ENCODE measurements at regions not wholly inside any gene's neighbourhood (a gene's known extent, or its start where the extent isn't known, plus 50 kb on each side); places are given as distances from the start of the nearest gene placed in this dataset.
"Not testable (repeated sequence)": the region's sequence is repeated elsewhere in the genome, so short reads cannot be mapped to it uniquely, and the experiment has no call there.

DNA sequence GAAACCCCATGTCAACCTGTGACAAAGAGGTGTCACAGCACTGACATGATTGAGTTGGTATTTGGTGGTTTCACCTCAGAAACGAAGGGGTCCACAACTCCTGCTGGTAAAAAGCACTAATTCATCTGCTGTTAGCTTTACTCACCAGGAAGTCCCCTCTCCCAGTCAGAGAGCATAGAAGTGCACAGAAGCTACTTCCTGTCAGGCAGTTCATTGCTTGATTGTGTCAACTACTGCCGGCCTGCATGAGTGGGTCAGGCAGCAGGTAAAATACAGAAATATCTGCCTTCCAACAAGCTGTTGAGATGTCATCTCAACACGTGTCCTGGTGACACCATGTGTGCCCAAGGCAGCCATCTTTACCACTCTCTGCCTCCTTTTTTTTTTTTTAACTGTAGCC lies 596.6 kb upstream of the NR2F2 start:
- no peak for FAIRE-seq

DNA sequence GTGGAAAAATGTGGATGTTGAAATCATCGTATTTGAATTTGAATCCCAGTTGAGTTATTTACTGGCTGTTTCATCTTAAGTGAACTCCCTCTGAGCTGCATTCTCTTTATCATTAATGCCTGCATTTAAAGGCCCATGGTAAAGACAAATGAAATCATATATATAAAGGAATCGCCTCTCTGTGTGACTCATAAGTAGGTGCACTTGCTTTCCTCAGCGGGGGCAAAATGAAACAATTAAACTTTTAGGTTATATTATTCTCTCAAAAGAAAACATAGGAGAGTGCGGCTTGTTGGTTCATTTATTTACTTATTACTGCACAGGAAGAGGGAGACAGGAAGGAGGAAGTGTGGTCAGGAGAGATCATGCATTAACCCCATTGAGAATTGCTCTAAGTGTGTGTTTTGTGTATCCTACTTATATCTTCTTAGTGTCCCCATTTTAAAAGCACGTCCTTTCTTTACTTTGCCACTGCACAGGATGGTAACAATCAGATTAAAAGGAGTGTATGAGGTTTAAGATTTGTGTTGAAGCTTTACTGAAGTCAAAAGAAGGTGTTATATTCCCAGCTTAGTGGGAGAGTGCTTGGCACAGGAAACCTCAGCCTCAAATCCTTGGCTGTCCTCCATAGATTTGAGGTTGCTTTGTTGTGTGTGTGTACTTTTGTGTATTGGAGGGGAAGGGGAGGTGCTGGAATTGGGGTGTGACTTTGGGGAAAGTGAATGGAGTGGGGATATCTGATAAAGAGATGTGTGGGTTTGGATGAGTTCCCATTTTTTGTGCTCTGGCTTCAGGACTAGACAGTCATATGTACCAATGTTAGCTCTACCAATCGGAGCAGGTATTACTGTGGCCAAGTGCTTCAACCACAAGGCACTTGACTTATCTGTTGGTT lies 595.8 kb upstream of the NR2F2 start:
- FAIRE-seq: no peak

DNA sequence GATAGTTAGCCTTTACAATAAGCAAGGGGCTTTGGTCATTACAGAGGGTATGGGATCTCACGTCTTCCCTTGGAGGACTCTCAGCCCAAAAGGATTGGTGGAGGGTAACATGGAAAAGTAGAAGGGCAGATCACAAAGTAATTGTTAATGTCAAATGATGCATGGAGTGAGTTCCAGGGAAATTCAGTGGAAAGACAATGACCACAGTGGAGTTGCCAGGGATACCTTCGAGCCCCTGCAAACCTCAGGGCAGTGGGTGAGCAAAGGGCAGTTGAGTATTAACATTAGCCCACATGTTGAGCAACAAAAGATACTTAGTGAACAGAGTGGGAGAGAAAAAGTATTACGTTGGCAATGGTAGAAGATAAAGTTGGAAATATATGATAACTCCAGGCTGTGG lies 593.4 kb upstream of the NR2F2 start:
- no peak for FAIRE-seq

DNA sequence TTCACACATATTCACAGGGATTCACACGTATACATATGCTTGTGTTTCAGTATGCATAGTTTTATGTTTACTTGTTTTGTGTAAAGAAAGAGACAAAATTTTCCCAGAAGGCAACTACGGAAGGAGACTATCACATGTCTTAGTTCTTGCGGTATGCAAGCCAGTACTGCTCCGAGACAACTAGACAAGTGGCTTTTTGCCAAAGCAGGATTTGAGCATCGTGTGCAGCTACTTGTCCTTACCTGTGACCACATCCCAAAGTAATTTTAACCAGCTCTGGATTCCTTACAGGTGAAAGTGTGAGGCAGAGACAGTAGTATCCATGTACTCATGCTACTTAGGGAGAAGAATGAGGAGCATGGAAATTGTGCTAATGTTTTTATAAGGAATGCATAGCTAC lies 591.4 kb upstream of the NR2F2 start:
- FAIRE-seq: no peak

DNA sequence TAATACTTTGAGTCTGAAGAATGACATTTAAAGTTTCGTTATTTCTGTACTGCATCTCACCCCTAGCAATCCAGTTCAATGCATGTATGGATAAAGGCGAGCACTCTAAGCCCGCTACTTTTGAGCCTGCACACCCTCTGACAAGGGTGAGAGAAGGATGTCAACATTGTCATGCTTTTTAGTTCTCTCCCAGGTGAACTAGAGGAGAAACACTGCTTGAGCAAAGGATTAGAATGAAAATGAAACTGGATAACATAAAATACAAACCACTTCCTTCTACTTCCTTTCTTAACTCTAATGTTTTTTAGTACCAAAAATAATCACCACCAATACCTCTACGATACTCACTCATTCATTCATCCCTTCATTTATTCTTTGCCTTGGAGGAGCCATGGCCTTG lies 588.7 kb upstream of the NR2F2 start:
- FAIRE-seq: no peak

DNA sequence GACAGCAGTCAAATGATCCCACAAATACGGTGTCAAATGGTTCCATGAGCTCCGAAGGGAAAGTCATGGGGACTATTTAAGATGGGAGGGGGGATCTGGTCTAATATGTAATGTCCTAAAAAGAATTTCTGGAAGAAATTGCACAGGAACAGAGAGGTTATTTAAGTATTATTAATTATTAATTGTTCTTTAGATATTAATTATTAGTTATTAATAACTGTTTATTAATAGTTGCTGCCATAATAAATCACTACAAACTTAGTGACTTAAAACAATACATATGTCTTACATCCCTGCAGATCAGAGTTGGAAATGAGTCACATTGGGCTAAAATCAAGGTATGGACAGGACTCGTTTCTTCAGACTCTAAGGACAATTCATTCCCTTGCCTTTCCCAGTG lies 588.2 kb upstream of the NR2F2 start:
- FAIRE-seq: no peak

DNA sequence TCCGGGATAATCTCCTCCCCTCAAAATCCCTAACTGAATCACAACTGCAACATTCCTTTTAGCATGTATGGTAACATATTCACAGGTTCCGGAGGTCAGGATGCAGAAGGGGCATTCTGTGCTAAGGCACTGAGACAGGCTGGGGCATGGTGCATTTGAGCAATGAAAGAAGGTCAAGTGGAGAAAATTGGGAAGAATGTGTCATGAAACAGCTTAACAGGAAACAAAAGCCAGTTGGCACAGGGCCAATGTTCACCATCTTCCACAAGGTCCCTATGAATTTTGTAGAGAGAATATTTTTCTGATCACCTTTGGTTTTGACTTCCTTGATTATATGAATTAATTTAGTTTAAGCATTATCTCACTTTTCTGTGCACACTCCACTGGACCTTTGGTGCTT lies 587.7 kb upstream of the NR2F2 start:
- FAIRE-seq: no peak

DNA sequence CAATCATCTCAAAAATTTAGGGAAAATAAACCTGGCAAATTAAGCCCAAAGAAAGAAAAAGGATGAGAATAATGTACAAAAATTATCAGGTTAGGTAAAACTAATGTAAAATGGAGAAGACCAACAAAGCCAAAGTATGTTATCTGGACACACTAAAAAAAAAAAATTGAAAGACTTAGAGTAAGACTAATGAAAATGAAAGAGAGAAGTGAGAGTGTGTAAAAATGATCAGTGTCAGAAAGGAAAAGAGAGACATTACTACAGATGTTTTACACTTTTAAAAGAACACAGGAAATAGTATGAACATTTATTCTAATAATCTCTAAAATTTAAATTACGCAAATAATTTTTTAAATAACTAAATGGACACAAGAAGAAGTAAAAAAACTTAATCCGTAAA lies 573.3 kb upstream of the NR2F2 start:
- FAIRE-seq: no peak

DNA sequence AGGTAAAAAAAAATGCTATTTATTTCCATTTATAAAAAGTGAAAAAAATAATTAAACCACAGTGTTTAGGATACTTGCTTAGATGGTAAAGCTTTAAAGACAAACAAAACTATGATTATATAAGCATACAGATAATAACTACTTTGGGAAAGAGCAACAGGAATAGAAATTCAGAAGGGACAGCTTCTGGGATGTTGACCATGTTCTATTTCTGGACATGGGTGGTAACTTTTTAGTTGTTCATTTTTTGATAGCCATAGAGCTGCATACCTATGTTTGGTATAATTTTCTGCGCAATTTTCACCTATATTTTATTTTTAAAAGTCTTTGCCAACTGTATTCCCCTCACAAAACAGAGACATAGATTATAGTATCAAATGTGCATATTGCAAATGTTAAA lies 572.0 kb upstream of the NR2F2 start:
- FAIRE-seq: no peak

DNA sequence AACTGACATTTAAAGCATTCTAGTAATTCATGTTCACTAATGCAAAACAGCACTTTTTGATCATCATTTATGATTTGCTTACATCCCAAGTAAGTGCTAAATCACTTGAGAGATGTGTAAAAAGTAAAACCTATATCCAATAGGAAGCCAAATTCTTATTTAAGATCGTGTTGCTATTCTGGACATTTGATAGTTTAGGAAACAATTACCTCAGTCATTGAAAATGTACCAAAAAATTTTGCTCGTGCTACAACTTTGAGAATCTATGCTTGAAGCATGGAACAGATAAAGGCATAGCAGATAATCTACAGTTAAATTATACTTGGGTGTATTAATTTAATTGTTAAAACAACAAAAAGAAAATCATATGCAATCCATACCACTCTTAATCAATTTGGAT lies 571.6 kb upstream of the NR2F2 start:
- no peak for FAIRE-seq

DNA sequence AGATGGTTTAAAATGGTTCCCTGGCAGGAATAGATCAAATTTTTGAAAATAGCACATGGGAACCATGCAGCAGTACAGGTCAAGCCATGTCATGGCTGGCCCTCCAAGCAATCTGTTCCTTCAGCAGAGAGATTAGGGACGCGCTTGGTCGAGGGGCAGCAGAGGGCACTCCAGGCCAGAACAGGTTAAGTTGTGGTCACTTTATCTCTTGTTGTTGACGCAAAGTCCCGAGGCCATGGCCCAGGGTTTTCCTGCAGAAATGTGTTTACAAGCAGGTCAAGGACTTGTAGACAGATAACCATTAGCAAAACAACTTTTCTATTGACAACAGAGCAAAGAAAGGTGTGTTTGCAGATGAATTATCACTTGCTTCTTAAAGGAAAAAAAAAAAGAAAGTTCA lies 570.0 kb upstream of the NR2F2 start:
- FAIRE-seq: no peak

DNA sequence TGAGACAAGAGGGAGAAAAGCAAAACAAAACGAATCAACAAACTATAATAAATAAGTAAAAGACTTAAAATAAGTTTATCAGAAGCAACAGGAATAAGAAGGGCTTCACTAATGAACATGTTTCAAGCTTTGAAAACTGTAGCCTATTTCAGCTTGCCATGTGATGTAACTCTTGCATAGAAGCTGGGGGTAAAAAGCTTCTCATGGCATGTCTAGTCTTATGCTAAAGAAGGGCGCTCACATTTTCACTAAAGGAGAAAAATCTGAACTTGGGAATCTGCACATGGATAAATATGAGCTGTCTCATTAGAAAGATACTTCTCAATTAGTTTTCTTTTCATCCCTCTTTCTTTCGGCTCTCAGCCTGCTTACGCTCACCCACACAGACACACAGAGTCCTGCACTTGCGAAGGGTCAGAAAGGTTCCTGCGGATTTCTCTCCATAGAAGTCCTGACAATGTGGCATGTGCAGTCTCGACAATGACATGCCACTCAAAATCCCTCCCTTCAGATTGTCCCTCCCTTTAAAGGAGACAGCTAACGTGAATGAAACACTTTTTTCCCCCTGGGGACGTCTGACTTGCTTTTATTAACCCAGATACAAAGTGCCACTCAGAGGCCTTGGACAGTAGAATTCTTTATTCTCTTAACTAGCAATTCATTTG lies 568.9 kb upstream of the NR2F2 start:
- no peak for FAIRE-seq

DNA sequence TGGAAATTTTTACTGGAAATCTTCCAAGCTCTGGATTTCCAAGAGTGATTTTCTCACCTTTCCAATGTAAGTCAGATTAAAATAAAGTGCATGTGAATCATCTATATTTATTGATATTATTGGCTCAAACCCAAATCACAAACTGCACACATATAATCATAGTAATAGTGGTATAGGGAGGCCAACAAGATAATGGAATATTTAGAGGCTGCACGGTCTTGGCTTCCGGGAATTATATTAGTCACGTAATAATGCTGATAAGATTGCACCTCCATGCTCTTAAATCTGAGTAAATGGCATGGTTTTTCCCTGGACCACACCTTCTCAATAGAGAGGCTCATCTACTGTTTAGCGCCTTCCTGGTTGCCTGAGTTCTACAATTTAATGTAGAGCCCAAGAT lies 567.1 kb upstream of the NR2F2 start:
- FAIRE-seq: no peak

DNA sequence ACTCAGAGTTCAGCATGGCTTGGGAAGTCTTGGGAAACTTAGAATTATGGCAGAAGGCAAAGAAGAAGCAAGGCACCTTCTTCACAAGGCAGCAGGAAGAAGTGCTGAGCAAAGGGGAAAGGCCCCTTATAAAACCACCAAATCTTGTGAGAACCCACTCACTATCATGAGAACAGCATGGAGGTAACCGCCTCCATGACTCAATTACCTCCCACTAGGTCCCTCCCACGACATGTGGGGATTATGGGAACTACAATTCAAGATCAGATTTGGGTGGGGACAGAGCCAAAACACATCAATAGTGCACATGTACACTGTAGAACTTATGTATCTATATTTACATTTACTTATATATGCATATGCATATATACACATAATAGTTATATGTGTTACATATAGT lies 565.3 kb upstream of the NR2F2 start:
- no peak for FAIRE-seq

DNA sequence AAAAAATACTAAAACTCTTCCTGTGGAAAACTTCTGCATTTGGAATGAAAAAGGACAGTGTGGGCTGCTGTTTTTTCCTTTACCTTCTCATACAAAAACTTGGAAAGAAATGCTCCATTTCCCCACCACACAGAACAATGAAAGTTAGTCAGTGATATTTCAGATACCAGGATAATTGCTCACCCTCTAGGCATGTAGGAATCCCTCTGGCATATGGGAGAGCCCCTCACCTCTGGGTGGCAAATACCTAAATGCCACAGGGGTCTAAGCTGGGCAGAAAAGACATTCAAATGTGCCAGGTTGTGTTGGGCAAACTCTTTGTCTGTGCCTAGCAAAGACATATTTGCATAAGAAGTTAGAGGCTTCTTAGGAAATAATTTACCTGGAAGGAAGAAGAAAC lies 560.3 kb upstream of the NR2F2 start:
- no peak for FAIRE-seq

DNA sequence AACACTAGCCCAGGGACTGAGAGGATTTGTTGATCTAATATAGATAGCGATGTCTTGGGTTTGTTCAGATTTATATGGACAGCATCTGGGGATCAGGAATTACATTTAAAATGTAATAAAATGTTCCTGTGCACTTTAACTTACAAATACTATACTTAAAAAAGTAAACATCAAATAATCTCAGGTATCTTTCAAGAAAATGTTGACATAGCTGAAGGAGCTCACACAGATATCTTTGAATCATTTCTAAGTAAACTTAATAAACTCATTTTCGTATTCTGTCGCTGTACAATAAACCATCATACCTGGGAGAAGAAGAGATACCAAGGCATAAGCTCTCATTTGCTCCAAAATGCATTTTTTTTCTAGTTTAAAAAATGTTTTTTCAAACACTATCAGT lies 557.5 kb upstream of the NR2F2 start:
- FAIRE-seq: no peak

DNA sequence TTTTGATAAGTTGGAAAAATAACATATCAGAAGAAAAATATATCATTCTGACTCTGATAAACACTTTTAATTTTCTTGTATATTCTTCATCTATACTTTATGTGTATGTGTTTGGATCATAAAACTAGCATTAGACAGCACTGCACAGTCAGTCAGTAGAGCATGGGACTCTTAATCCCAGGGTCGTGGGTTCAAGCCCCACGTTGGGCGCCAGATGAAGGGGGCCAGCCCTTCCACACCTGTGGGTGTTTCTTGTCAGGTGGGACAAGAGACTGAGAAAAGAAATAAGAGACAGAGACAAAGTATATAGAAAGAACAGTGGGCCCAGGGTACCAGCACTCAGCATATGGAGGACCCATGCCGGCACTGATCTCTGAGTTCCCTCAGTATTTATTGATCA lies 546.0 kb upstream of the NR2F2 start:
- FAIRE-seq: no peak

DNA sequence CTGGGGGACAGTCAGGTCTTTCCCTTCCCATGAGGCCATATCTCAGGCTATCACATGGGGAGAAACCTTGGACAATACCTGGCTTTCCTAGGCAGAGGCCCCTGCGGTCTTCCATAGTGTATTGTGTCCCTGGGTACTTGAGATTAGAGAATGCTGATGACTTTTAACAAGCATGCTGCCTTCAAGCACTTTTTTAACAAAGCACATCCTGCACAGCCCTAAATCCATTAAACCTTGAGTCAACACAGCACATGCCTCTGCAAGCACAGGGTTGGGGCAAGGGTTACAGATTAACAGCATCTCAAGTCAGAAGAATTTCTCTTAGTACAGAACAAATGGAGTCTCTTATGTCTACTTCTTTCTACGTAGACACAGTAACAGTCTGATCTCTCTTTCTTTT lies 545.2 kb upstream of the NR2F2 start:
- FAIRE-seq: not testable (repeated sequence)

DNA sequence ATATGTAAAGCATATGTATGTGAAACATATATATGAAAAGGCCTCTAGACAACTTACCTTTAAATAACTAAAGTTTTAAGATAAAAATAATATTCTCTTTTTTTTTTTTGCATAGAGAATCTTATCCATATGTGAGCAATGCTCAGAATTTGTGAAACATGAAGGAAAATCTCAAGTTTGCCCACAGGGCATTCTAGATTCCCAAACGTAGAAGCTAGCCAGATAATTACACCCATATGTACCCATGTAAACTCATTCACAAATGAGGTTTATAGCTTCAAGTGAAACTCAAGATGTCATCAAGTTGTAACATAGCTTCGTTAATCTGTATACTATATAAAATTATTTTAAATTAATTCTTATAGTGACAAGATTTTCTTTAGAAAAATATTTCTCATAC lies 537.3 kb upstream of the NR2F2 start:
- FAIRE-seq: no peak

DNA sequence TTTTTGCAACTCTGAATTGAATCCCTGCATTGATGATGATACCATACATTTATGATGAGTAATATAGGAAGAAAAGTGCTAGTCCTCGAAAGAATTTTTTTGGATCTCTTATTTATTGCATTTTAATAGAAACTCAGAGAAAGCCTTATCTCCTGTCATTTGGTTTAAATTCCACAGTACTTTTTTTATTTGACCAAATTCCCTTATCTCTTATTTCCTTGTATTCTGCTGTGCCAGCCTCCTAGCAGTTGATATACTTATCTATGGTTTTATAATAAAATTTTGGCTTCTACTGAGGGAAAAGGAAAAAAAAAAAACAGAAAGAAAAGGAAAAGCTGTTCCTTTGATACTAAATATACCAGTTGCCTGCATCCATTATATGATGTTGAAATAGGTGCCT lies 535.1 kb upstream of the NR2F2 start:
- FAIRE-seq: no peak

DNA sequence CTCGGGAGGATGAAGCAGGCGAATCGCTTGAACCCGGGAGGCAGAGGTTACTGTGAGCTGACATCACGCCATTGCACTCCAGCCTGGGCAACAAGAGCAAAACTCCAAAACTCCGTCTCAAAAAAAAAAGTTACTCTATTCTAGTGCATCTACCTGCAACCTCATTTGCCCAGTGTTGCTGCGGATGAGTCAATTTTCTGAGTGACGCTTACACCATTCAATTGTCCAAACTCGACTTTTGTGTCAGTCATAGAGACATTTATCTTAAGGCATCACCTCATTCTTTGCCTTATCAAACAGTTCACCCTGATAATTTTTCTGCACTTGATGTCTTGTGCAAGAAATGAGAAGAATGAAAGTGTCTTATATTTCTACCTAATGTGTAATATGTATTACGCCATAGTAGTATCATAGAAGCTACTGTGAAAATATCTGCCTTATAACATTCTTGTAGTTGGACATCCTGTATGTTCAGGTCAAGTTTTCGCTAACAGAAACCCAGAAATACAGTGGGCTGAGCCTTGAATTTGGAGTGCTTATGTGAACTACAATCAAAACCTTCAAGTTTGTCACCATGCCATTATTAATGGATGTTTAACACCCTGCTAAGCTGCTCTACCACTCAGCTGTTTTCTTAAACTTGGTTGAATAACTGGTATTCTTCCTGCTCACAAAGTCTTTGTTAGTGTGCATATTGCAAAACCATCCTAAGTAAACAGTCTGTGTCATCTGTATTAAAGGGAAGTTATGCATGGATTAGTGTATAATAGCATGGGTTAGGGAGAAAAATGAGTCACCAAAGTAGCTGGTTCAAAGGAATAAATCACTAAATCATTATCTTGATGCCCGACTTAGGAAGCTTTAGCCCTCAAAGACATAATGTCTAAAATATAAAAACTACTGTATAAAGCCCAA lies 531.0 kb upstream of the NR2F2 start:
- no peak for FAIRE-seq

DNA sequence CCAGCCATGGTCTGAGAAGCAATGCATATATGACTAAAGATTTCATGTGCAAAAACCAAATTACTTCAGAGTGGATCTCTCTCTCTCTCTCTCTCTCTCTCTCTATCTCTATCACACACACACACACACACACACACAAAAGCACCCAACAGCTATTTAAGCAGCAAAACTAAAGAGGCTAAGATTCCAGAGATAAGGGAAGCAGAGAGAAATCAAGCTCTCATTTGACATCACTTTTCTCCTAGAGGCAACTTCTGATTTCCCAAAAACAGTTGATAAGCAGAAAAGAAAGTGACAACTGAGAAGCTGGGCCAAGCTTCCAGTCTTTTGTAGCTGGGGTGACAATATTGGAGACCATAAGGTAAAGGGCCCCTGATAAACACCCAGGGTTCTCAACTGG lies 526.0 kb upstream of the NR2F2 start:
- FAIRE-seq: no peak

DNA sequence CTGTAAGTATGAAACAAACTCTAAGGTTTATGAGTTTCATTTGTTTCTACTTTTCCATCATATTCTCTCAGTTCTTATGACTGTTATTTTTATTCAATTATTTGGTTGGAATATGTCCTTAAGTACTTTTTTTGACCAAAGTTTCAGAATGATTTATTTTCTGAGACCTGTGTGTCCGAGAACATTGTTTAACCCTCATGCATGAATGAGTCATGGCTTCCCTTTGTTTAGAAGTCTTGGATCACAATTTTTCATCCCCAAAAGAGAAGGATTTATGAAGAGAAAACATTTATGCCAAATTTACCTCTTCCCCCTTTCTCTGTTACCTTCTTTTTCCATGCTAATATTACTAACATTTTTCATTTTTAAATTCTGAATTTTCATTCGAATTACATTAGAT lies 518.0 kb upstream of the NR2F2 start:
- FAIRE-seq: no peak

DNA sequence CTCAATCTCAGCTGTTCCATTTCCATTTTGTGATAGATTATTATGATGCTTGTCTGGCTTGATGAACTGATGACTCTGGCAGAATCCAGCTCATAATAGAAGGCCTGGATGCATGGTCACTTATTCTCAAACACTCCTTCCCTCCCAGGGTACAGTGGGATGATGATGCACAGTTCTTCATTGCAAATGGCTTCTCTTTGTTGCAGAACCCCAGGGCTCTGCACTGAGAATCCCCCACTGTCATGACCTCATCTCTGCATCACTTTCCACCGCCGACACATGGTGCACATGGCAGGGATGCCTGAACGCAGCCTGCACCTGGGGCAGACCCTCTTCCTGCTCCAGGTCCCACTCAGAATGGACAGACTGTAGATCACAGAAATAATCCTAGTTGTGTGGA lies 515.6 kb upstream of the NR2F2 start:
- no peak for FAIRE-seq
